ENCODE measurements at regions not wholly inside any gene's neighbourhood (a gene's known extent, or its start where the extent isn't known, plus 50 kb on each side); places are given as distances from the start of the nearest gene placed in this dataset.
A peak's percentile ranks its signal among the peaks of the same experiment; 100 is the strongest.

- peak in 1 of 4 donors; percentile 36 for ATAC-seq
- Histone ChIP-seq H3K9me3 (no peaks in the 10 kb centered on the region), H3K4me1 (peaks cover 20% of the 10 kb centered on the region), H3K36me3 (ENCODE audit: insufficient read depth in 1 of 2, low read depth in 1 of 2) (no peaks in the 10 kb centered on the region), H3K4me3 (no peak overlapping the region), H3K27ac (peak overlapping the region; percentile 69), H3K27me3 (ENCODE audit: insufficient read depth in 3 of 3, low read length in 2 of 3) (no peaks in the 10 kb centered on the region)
- TF ChIP-seq CTCF (IDR thresholded peaks at IDR 0.05), result no peak
- WGBS, 3 donors, result 11 to 19% (median 12%) methylated on average over 1 of the region's 1 CpG
- DNase-seq, result no peak
- intact Hi-C loops (cut with DNase I), result loop anchor here in 1 of 2 donors (5.0 kb wide), 2 partner anchors 34 to 166 kb away; no protein-coding TSS in a partner anchor
Measured at GRCh38 chr7:27032839-27033238, 63.0 kb downstream of the HOXA1 start.

- Histone ChIP-seq H3K4me1 (peaks cover 20% of the 10 kb centered on the region), H3K9me3 (no peaks in the 10 kb centered on the region), H3K36me3 (ENCODE audit: insufficient read depth in 1 of 2, low read depth in 1 of 2) (no peaks in the 10 kb centered on the region), H3K27me3 (ENCODE audit: insufficient read depth in 3 of 3, low read length in 2 of 3) (no peaks in the 10 kb centered on the region), H3K4me3 (no peak overlapping the region), H3K27ac (peak overlapping the region; percentile 69)
- no peak for TF ChIP-seq CTCF (IDR thresholded peaks at IDR 0.05)
- intact Hi-C loops (cut with DNase I), result loop anchor here in 1 of 2 donors (5.0 kb wide), 2 partner anchors 36 to 164 kb away; no protein-coding TSS in a partner anchor
- 70 to 77% (median 72%) methylated on average over 8 of the region's 8 CpGs for WGBS, 3 donors
- DNase-seq (no peak), ATAC-seq (peak; percentile 76 to 98 (median 95))
Measured at GRCh38 chr7:27031289-27032172, 64.3 kb downstream of the HOXA1 start.

- DNase-seq (no peak), ATAC-seq (no peak)
- 74 to 80% (median 77%) methylated on average over 7 of the region's 7 CpGs for WGBS, 3 donors
- H3K27ac ChIP-seq, result no peak overlapping the region
- no peaks in the 10 kb centered on the region for H3K36me3 ChIP-seq (ENCODE audit: insufficient read depth in 1 of 2, low read depth in 1 of 2)
- H3K9me3 ChIP-seq, result no peaks in the 10 kb centered on the region
- no peaks in the 10 kb centered on the region for H3K27me3 ChIP-seq (ENCODE audit: insufficient read depth in 3 of 3, low read length in 2 of 3)
- H3K4me3 ChIP-seq, result no peak overlapping the region
- no peak for TF ChIP-seq CTCF (IDR thresholded peaks at IDR 0.05)
- H3K4me1 ChIP-seq, result peaks cover 20% of the 10 kb centered on the region
- intact Hi-C loops (cut with DNase I), result loop anchor here in 1 of 2 donors (5.0 kb wide), 2 partner anchors 37 to 163 kb away; no protein-coding TSS in a partner anchor
Measured at GRCh38 chr7:27030393-27031050, 65.3 kb downstream of the HOXA1 start.

- no peak for TF ChIP-seq CTCF (IDR thresholded peaks at IDR 0.05)
- intact Hi-C loops (cut with DNase I), result no loop called here
- Histone ChIP-seq H3K4me3 (no peak overlapping the region), H3K9me3 (no peaks in the 10 kb centered on the region), H3K27ac (no peak overlapping the region), H3K27me3 (ENCODE audit: insufficient read depth in 3 of 3, low read length in 2 of 3) (no peaks in the 10 kb centered on the region), H3K36me3 (ENCODE audit: insufficient read depth in 1 of 2, low read depth in 1 of 2) (no peaks in the 10 kb centered on the region), H3K4me1 (no peaks in the 10 kb centered on the region)
- ATAC-seq (no peak), DNase-seq (no peak)
- WGBS, 3 donors, result 74 to 80% (median 77%) methylated on average over 8 of the region's 8 CpGs
Measured at GRCh38 chr7:27025270-27025669, 70.5 kb downstream of the HOXA1 start.
